ENCODE measurements at regions not wholly inside any gene's neighbourhood (a gene's known extent, or its start where the extent isn't known, plus 50 kb on each side); places are given as distances from the start of the nearest gene placed in this dataset.

DNA sequence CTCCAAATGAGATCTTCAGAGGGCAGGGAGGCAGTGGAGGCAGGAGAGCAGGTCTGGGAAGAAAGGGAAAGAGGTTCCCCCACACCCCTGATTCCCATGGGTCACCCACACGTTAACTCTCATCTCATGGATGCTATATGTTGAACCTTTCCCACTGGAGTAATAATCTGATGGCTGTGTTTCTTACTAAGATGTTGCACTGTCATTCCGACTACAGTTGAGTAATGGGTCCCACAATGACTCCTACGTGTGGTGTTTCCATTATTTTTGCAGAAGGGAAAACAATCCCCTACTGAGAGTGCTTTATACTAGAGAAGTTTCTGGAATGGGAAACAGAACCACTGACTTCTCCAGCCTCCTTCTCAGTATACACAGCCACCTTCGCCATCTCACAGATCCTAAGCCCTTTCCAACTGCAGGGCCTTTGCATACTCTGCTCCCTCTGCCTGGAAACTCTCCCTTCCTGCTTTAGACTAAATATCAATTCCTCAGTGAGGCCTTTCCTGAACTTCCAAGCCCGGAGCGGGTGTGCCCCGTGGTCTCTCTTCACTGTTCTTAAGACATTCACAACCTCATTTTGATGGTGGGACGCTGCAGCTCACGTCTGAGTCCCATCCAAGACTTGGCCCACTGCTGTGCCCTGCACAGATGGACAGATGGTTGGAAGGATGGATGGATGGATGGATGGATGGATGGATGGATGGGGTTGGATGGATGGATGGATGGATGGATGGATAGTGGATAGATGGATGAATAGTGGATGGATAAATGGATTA is 238.6 kb upstream of the PMEPA1 start:
- Histone ChIP-seq H3K4me3 (ENCODE audit: low read length, poor library complexity, severe bottlenecking) (no peak overlapping the region), H3K27me3 (ENCODE audit: insufficient read depth, low read length, poor library complexity, severe bottlenecking) (no peaks in the 10 kb centered on the region), H3K9me3 (ENCODE audit: insufficient read depth, low read depth, low read length) (no peaks in the 10 kb centered on the region), H3K4me1 (ENCODE audit: insufficient read depth, low read length, poor library complexity, severe bottlenecking) (no peaks in the 10 kb centered on the region), H3K9me2 (replicated peaks; ENCODE audit: low read depth, low read length) (no peaks in the 10 kb centered on the region), H3K9ac (ENCODE audit: low read depth, low read length, poor library complexity, severe bottlenecking) (no peak overlapping the region), H3K36me3 (ENCODE audit: insufficient read depth, low read length) (no peaks in the 10 kb centered on the region), H3F3A (ENCODE audit: low read depth) (no peaks in the 10 kb centered on the region), H4K20me1 (ENCODE audit: insufficient read depth, low read length, poor library complexity, severe bottlenecking) (no peaks in the 10 kb centered on the region), H3K79me2 (ENCODE audit: insufficient read depth, low read length) (no peaks in the 10 kb centered on the region), H3K4me2 (ENCODE audit: low read depth, low read length, poor library complexity, severe bottlenecking) (no peak overlapping the region), H2AFZ (ENCODE audit: low read length) (no peak overlapping the region)
- TF ChIP-seq, protein P1, sequence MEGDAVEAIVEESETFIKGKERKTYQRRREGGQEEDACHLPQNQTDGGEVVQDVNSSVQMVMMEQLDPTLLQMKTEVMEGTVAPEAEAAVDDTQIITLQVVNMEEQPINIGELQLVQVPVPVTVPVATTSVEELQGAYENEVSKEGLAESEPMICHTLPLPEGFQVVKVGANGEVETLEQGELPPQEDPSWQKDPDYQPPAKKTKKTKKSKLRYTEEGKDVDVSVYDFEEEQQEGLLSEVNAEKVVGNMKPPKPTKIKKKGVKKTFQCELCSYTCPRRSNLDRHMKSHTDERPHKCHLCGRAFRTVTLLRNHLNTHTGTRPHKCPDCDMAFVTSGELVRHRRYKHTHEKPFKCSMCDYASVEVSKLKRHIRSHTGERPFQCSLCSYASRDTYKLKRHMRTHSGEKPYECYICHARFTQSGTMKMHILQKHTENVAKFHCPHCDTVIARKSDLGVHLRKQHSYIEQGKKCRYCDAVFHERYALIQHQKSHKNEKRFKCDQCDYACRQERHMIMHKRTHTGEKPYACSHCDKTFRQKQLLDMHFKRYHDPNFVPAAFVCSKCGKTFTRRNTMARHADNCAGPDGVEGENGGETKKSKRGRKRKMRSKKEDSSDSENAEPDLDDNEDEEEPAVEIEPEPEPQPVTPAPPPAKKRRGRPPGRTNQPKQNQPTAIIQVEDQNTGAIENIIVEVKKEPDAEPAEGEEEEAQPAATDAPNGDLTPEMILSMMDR (conservative IDR thresholded peaks at IDR 0.05; ENCODE audit: low read length) = no peak
- TF ChIP-seq EZH2phosphoT487 (IDR thresholded peaks at IDR 0.05; ENCODE audit: borderline replicate concordance) = no peak

- Histone ChIP-seq H3K4me1 (ENCODE audit: insufficient read depth, low read length, poor library complexity, severe bottlenecking) (no peaks in the 10 kb centered on the region), H3K4me3 (ENCODE audit: low read length, poor library complexity, severe bottlenecking) (no peak overlapping the region)
- no peak for TF ChIP-seq EZH2phosphoT487 (IDR thresholded peaks at IDR 0.05; ENCODE audit: borderline replicate concordance)
- TF ChIP-seq, protein P1 (conservative IDR thresholded peaks at IDR 0.05; ENCODE audit: low read length) = no peak
These were observed 237.8 kb upstream of the PMEPA1 start for GRCh38 chr20:57947421-57948179.

DNA sequence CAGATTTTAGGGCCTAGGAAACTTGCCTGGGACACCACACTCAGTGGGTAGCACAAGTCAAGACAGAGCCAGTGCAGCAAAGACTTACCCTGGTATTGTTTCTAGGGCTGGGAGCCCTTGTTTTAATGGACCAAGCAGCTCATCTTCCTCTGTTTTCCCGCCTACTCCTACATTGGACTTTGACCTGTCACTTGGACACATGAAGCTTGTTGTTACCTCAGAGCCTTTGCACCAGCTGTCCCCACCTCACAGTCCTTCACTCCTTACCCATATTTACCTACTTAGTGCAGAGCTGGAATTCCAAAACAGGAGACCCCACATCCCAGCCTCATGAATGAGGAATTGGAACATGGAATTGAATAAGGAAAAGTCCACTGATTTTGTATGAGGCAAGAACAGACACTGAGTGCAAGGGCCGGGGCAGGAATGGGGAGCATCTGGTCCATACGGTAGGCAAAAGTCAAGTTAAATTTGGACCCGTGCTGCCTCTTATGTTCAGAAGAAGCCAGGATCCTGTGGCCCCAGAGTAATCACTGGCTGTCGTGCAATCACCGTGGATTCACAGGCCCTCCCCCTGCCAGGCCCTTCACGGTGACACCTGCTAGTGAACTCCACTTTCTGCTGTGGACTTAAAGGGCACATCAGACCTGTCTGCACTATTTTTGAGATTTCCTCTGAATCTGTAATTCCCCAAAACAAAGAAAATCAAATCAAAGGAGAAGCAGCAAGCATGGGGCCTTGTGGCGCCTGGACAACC is 236.9 kb upstream of the PMEPA1 start:
- Histone ChIP-seq H3K9me2 (replicated peaks; ENCODE audit: low read depth, low read length) (no peaks in the 10 kb centered on the region), H3K4me2 (ENCODE audit: low read depth, low read length, poor library complexity, severe bottlenecking) (no peak overlapping the region), H3K4me1 (ENCODE audit: insufficient read depth, low read length, poor library complexity, severe bottlenecking) (no peaks in the 10 kb centered on the region), H3K9me3 (ENCODE audit: insufficient read depth, low read depth, low read length) (no peaks in the 10 kb centered on the region), H3K27me3 (ENCODE audit: insufficient read depth, low read length, poor library complexity, severe bottlenecking) (no peaks in the 10 kb centered on the region), H3K9ac (ENCODE audit: low read depth, low read length, poor library complexity, severe bottlenecking) (no peak overlapping the region), H4K20me1 (ENCODE audit: insufficient read depth, low read length, poor library complexity, severe bottlenecking) (no peaks in the 10 kb centered on the region), H3K36me3 (ENCODE audit: insufficient read depth, low read length) (no peaks in the 10 kb centered on the region), H2AFZ (ENCODE audit: low read length) (no peak overlapping the region), H3F3A (ENCODE audit: low read depth) (no peaks in the 10 kb centered on the region), H3K4me3 (ENCODE audit: low read length, poor library complexity, severe bottlenecking) (no peak overlapping the region), H3K79me2 (ENCODE audit: insufficient read depth, low read length) (no peaks in the 10 kb centered on the region)
- TF ChIP-seq, protein P1 (conservative IDR thresholded peaks at IDR 0.05; ENCODE audit: low read length) = no peak
- TF ChIP-seq EZH2phosphoT487 (IDR thresholded peaks at IDR 0.05; ENCODE audit: borderline replicate concordance) = no peak

More at GRCh38 chr20:57947421-57948179, 237.8 kb upstream of the PMEPA1 start:
- Histone ChIP-seq H3K36me3 (ENCODE audit: insufficient read depth, low read length) (no peaks in the 10 kb centered on the region), H3K27me3 (ENCODE audit: insufficient read depth, low read length, poor library complexity, severe bottlenecking) (no peaks in the 10 kb centered on the region), H3K9me2 (replicated peaks; ENCODE audit: low read depth, low read length) (no peaks in the 10 kb centered on the region), H3K79me2 (ENCODE audit: insufficient read depth, low read length) (no peaks in the 10 kb centered on the region), H3F3A (ENCODE audit: low read depth) (no peaks in the 10 kb centered on the region), H3K4me2 (ENCODE audit: low read depth, low read length, poor library complexity, severe bottlenecking) (no peak overlapping the region), H3K9me3 (ENCODE audit: insufficient read depth, low read depth, low read length) (no peaks in the 10 kb centered on the region), H3K9ac (ENCODE audit: low read depth, low read length, poor library complexity, severe bottlenecking) (no peak overlapping the region), H4K20me1 (ENCODE audit: insufficient read depth, low read length, poor library complexity, severe bottlenecking) (no peaks in the 10 kb centered on the region), H2AFZ (ENCODE audit: low read length) (no peak overlapping the region)
